PC-3 (cell line): ENCODE measurements at regions not wholly inside any gene's neighbourhood (a gene's known extent, or its start where the extent isn't known, plus 50 kb on each side); places are given as distances from the start of the nearest gene placed in this dataset.

Experiments
- ATAC-seq: fragments of 200-7000 bp; cut with Tn5 transposase; 2 replicates; pipeline ENCODE4 v1.9.1; 2020; ENCODE audit warnings: mild to moderate bottlenecking, moderate library complexity
- BruUV-seq: library from RNA; stranded (reverse); fragments of 400-500 nt; replicated peaks from 2 replicates; lab custom pipeline; 2021; lab: Mats Ljungman, UMichigan
- CTCF ChIA-PET: fragments of 300-600 bp; sonication (Branson Sonifier 250); formaldehyde crosslinking; loops from one replicate; lab custom pipeline; 2022; ENCODE audit warnings: antibody characterized with exemption; lab: Charles Lee
- POLR2A ChIA-PET: fragments of 300-600 bp; sonication (Branson Sonifier 250); formaldehyde crosslinking; loops from one replicate; lab custom pipeline; 2022; ENCODE audit warnings: antibody characterized with exemption; ENCODE audit not compliant: unreplicated experiment; lab: Charles Lee
- DNase-seq: peaks from one replicate; pipeline ENCODE4 v3.0.0-alpha.2; 2015
- H2AFZ ChIP-seq: fragments of 300-600 bp; sonication (generic); 2 replicates; pipeline ENCODE4 v1.6.0; 2016; ENCODE audit warnings: antibody characterized with exemption, low read length
- H3F3A ChIP-seq: fragments of 300-600 bp; sonication (generic); one replicate; pipeline ENCODE4 v1.6.0; 2017; ENCODE audit warnings: antibody characterized with exemption, low read length, control low read depth, mild to moderate bottlenecking; ENCODE audit not compliant: unreplicated experiment
- H3K27ac ChIP-seq: fragments of 300-600 bp; sonication (generic); 2 replicates; pipeline ENCODE4 v1.5.1; 2016; ENCODE audit warnings: mild to moderate bottlenecking, low read length
- H3K27me3 ChIP-seq: fragments of 300-600 bp; sonication (generic); 2 replicates; pipeline ENCODE4 v1.6.1; 2016; ENCODE audit warnings: low read length, mixed read lengths
- H3K36me3 ChIP-seq: fragments of 300-600 bp; sonication (generic); 2 replicates; pipeline ENCODE4 v1.6.1; 2016; ENCODE audit warnings: low read depth, mixed run types, low read length, mixed read lengths
- H3K4me1 ChIP-seq: fragments of 300-600 bp; sonication (generic); 2 replicates; pipeline ENCODE4 v1.5.1; 2016; ENCODE audit warnings: low read length; ENCODE audit not compliant: insufficient read depth
- H3K4me2 ChIP-seq: fragments of 300-600 bp; sonication (generic); 2 replicates; pipeline ENCODE4 v1.6.0; 2016; ENCODE audit warnings: low read length
- H3K4me3 ChIP-seq: fragments of 300-600 bp; sonication (generic); 2 replicates; pipeline ENCODE4 v1.5.1; 2016; ENCODE audit warnings: mild to moderate bottlenecking, low read length, mixed read lengths
- H3K79me2 ChIP-seq: fragments of 300-600 bp; sonication (generic); 2 replicates; pipeline ENCODE4 v1.6.1; 2017; ENCODE audit warnings: low read length, mixed read lengths
- H3K9ac ChIP-seq: fragments of 300-600 bp; sonication (generic); 2 replicates; pipeline ENCODE4 v1.6.0; 2016; ENCODE audit warnings: mild to moderate bottlenecking, low read length
- H3K9me2 ChIP-seq: fragments of 300-600 bp; sonication (generic); replicated peaks from 2 replicates; pipeline ENCODE4 v1.6.1; 2016; ENCODE audit warnings: mixed run types, low read length, mixed read lengths
- H3K9me3 ChIP-seq: fragments of 300-600 bp; sonication (generic); 2 replicates; pipeline ENCODE4 v1.6.1; 2016; ENCODE audit warnings: low read length, mixed read lengths
- H4K20me1 ChIP-seq: fragments of 300-600 bp; sonication (generic); 2 replicates; pipeline ENCODE4 v1.6.1; 2016; ENCODE audit warnings: low read length, mixed read lengths
- EZH2 ChIP-seq: fragments of 300-600 bp; sonication (generic); IDR thresholded peaks from one replicate; pipeline ENCODE4 v1.6.1; 2017; ENCODE audit warnings: antibody characterized with exemption, mild to moderate bottlenecking, low read length; ENCODE audit not compliant: unreplicated experiment
- EZH2phosphoT487 ChIP-seq: fragments of 300-600 bp; sonication (generic); IDR thresholded peaks from 2 replicates; pipeline ENCODE4 v1.6.1; 2018; ENCODE audit warnings: mild to moderate bottlenecking, antibody characterized with exemption, low read length, borderline replicate concordance
- intact Hi-C: fragments of 100-400 bp; cut with micrococcal nuclease; formaldehyde crosslinking; loops from 2 replicates; pipeline ENCODE4 v1.9.0; 2023
- TF ChIP-seq, protein P1 (sequence below): fragments of 300-600 bp; sonication (generic); conservative IDR thresholded peaks from 2 replicates; pipeline ENCODE4 v1.5.1; 2017; ENCODE audit warnings: antibody characterized with exemption, low read depth, mild to moderate bottlenecking, low read length

DNA sequence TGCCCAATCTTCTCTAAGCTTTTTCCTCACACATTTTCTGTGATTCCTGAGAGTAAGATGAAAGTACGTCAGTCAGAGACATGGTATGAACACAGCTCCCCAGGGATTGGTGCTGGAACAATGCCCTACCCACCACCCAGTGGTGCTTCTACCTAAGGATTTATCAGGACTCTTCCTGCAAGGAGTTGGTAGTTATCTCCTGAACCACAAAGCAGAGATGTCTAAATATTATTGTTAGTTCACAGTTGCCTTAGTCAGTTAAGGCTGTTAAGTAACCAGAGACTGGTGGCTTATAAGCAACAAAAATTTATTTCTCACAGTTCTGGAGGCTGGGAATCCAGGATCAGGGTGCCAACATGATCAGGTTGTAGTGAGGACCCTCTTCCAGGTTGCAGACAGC lies 60.3 kb upstream of the CCDC85A start:
- DNase-seq (no peak), ATAC-seq (no peak)
- POLR2A ChIA-PET, result no interaction called here
- no peak overlapping the region for H3K4me2 ChIP-seq
- no peak overlapping the region for H3K9ac ChIP-seq
- no peaks in the 10 kb centered on the region for H3K9me3 ChIP-seq
- no peak for TF ChIP-seq EZH2phosphoT487
- TF ChIP-seq EZH2, result no peak
- TF ChIP-seq, protein P1, sequence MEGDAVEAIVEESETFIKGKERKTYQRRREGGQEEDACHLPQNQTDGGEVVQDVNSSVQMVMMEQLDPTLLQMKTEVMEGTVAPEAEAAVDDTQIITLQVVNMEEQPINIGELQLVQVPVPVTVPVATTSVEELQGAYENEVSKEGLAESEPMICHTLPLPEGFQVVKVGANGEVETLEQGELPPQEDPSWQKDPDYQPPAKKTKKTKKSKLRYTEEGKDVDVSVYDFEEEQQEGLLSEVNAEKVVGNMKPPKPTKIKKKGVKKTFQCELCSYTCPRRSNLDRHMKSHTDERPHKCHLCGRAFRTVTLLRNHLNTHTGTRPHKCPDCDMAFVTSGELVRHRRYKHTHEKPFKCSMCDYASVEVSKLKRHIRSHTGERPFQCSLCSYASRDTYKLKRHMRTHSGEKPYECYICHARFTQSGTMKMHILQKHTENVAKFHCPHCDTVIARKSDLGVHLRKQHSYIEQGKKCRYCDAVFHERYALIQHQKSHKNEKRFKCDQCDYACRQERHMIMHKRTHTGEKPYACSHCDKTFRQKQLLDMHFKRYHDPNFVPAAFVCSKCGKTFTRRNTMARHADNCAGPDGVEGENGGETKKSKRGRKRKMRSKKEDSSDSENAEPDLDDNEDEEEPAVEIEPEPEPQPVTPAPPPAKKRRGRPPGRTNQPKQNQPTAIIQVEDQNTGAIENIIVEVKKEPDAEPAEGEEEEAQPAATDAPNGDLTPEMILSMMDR, result no peak
- BruUV-seq, result no TSS peak
- H3F3A ChIP-seq, result no peaks in the 10 kb centered on the region
- H3K4me1 ChIP-seq, result no peaks in the 10 kb centered on the region
- no peaks in the 10 kb centered on the region for H3K9me2 ChIP-seq
- CTCF ChIA-PET, result interaction anchor here (0.5 kb wide), 1 partner anchor 36 kb away, joined by 3 read pairs; no protein-coding TSS in a partner anchor
- no peak overlapping the region for H3K4me3 ChIP-seq
- no peak overlapping the region for H2AFZ ChIP-seq
- peaks cover 83% of the 10 kb centered on the region for H3K27me3 ChIP-seq
- H3K27ac ChIP-seq, result no peak overlapping the region
- intact Hi-C loops, result no loop called here
- no peaks in the 10 kb centered on the region for H3K79me2 ChIP-seq
- no peaks in the 10 kb centered on the region for H3K36me3 ChIP-seq
- no peaks in the 10 kb centered on the region for H4K20me1 ChIP-seq

- Histone ChIP-seq H3K36me3 (no peaks in the 10 kb centered on the region), H3K4me3 (no peak overlapping the region), H3K4me2 (no peak overlapping the region), H3K79me2 (no peaks in the 10 kb centered on the region), H3K27ac (no peak overlapping the region), H2AFZ (no peak overlapping the region), H3K27me3 (peaks cover 56% of the 10 kb centered on the region), H3K9ac (no peak overlapping the region), H3F3A (no peaks in the 10 kb centered on the region), H3K4me1 (no peaks in the 10 kb centered on the region), H4K20me1 (no peaks in the 10 kb centered on the region), H3K9me2 (no peaks in the 10 kb centered on the region), H3K9me3 (no peaks in the 10 kb centered on the region)
- ATAC-seq (no peak), DNase-seq (no peak)
- CTCF ChIA-PET, result no interaction called here
- TF ChIP-seq, protein P1, result no peak
- TF ChIP-seq EZH2, result no peak
- no peak for TF ChIP-seq EZH2phosphoT487
- POLR2A ChIA-PET, result no interaction called here
- BruUV-seq, result no TSS peak
- intact Hi-C loops, result no loop called here
Observed at GRCh38 chr2:56127010-56127409, 56.8 kb upstream of the CCDC85A start.

GRCh38 chr2:56127463-56128152 lies 56.2 kb upstream of the CCDC85A start:
- intact Hi-C loops, result no loop called here
- no TSS peak for BruUV-seq
- no peak for TF ChIP-seq EZH2
- TF ChIP-seq EZH2phosphoT487, result no peak
- TF ChIP-seq, protein P1, result no peak

More at GRCh38 chr2:56127463-56128152, 56.2 kb upstream of the CCDC85A start:
- H3K27ac ChIP-seq, result no peak overlapping the region
- H3K4me2 ChIP-seq, result no peak overlapping the region
- ATAC-seq (no peak), DNase-seq (no peak)
- H3F3A ChIP-seq, result no peaks in the 10 kb centered on the region
- no peak overlapping the region for H3K4me3 ChIP-seq
- no peak overlapping the region for H2AFZ ChIP-seq
- no peaks in the 10 kb centered on the region for H3K79me2 ChIP-seq
- H3K9ac ChIP-seq, result no peak overlapping the region
- H3K36me3 ChIP-seq, result no peaks in the 10 kb centered on the region
- peaks cover 51% of the 10 kb centered on the region for H3K27me3 ChIP-seq
- ChIA-PET CTCF (no interaction called here), POLR2A (interaction anchor here (0.6 kb wide), 1 partner anchor 117 kb away, joined by 14 read pairs; no protein-coding TSS in a partner anchor)
- H3K4me1 ChIP-seq, result no peaks in the 10 kb centered on the region
- no peaks in the 10 kb centered on the region for H3K9me2 ChIP-seq
- no peaks in the 10 kb centered on the region for H4K20me1 ChIP-seq
- no peaks in the 10 kb centered on the region for H3K9me3 ChIP-seq
